Mesothelial cell of epicardium (in vitro differentiated cells): ENCODE measurements at regions not wholly inside any gene's neighbourhood (a gene's known extent, or its start where the extent isn't known, plus 50 kb on each side); places are given as distances from the start of the nearest gene placed in this dataset.

Experiments
- DNase-seq, 2 experiments: peaks; one replicate each; pipeline ENCODE4 v3.0.0; 2021; ENCODE audit warnings: low spot score in 2 of 2; ENCODE audit not compliant: unreplicated experiment in 2 of 2
- H3K27ac Mint-ChIP-seq: 2 replicates; pipeline ENCODE4 v1.8.0; 2021; ENCODE audit warnings: mixed read lengths
- H3K27me3 Mint-ChIP-seq: 2 replicates; pipeline ENCODE4 v1.8.0; 2021; ENCODE audit warnings: low read depth, mixed read lengths
- H3K36me3 Mint-ChIP-seq: 2 replicates; pipeline ENCODE4 v1.8.0; 2021; ENCODE audit warnings: mixed read lengths
- H3K4me1 Mint-ChIP-seq: 2 replicates; pipeline ENCODE4 v1.8.0; 2021; ENCODE audit warnings: mixed read lengths
- H3K4me3 Mint-ChIP-seq: 2 replicates; pipeline ENCODE4 v1.8.0; 2021; ENCODE audit warnings: mild to moderate bottlenecking, moderate library complexity, mixed read lengths
- H3K9me3 Mint-ChIP-seq: 2 replicates; pipeline ENCODE4 v1.8.0; 2021; ENCODE audit warnings: mixed read lengths
- TF ChIP-seq, protein P1 (sequence below): fragments of 200-600 bp; sonication (generic); IDR thresholded peaks from one replicate; pipeline ENCODE4 v1.5.0; 2021; ENCODE audit warnings: antibody characterized with exemption; ENCODE audit not compliant: unreplicated experiment

DNA sequence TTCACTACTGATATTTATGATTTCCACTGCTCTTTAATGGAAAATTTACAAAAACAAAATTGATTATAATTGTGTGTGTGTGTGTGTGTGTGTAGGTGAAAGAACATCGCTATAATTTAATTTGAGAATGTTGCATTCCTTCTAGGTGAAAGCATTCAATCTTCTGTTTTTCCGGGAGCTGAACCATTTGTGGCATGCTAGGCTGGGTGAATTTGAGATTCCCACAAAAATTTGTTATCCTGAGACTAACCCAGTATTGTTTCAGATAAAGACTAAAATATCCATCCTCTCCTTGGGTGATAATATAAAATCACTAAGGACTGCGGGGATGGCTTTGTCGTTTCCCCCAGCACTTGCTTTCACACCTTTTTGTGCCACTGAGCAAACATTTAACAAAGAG lies 911.2 kb upstream of the PIK3C3 start:
- Mint-ChIP-seq H3K4me3 (no peak overlapping the region), H3K27ac (no peak overlapping the region), H3K27me3 (no peaks in the 10 kb centered on the region), H3K36me3 (peaks cover 4% of the 10 kb centered on the region), H3K9me3 (peaks cover 12% of the 10 kb centered on the region), H3K4me1 (peaks cover 4% of the 10 kb centered on the region)
- DNase-seq = no peak
- TF ChIP-seq, protein P1, sequence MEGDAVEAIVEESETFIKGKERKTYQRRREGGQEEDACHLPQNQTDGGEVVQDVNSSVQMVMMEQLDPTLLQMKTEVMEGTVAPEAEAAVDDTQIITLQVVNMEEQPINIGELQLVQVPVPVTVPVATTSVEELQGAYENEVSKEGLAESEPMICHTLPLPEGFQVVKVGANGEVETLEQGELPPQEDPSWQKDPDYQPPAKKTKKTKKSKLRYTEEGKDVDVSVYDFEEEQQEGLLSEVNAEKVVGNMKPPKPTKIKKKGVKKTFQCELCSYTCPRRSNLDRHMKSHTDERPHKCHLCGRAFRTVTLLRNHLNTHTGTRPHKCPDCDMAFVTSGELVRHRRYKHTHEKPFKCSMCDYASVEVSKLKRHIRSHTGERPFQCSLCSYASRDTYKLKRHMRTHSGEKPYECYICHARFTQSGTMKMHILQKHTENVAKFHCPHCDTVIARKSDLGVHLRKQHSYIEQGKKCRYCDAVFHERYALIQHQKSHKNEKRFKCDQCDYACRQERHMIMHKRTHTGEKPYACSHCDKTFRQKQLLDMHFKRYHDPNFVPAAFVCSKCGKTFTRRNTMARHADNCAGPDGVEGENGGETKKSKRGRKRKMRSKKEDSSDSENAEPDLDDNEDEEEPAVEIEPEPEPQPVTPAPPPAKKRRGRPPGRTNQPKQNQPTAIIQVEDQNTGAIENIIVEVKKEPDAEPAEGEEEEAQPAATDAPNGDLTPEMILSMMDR = no peak

DNA sequence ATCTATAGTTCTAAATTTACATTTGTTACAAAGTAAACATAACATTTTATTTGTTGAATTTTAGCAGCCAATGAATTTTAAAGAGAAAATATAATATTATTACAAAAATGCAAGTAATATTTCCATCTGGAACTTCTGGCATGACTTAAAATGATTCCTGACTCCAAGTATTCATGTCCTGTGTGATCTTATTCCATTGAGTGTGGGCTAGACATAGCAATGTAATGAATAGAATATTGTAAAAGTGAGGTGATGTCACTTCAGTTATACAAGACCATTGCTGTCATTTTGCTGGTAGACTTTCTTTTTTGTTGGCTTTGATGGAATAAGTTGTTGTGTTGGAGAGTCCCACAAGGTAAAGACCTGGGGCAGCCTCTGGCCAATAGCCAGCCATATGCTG lies 912.2 kb upstream of the PIK3C3 start:
- Mint-ChIP-seq H3K4me1 (peaks cover 5% of the 10 kb centered on the region), H3K27me3 (no peaks in the 10 kb centered on the region), H3K27ac (no peak overlapping the region), H3K4me3 (no peak overlapping the region), H3K9me3 (peaks cover 12% of the 10 kb centered on the region), H3K36me3 (peaks cover 4% of the 10 kb centered on the region)
- DNase-seq = no peak
- TF ChIP-seq, protein P1 = no peak

DNA sequence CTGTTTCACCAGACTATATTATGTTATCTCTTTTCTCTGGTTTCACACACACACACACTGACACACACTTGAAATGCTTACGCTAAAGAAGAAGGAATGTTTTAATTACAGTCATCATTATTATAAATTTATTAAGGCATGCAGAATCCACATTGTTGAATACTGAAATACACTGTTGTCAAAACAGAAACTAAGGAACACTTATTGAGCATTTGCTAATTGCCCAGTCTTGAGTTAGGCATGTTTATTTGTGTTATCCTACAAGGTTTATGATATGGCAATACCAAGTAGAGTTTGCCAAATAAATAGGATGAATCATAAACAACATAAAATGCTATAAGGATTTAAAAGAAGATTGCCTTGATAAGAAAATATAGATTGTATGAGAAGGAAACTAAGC lies 917.0 kb upstream of the PIK3C3 start:
- Mint-ChIP-seq H3K27me3 (no peaks in the 10 kb centered on the region), H3K9me3 (peaks cover 12% of the 10 kb centered on the region), H3K4me1 (peaks cover 5% of the 10 kb centered on the region), H3K36me3 (peaks cover 4% of the 10 kb centered on the region), H3K4me3 (no peak overlapping the region), H3K27ac (no peak overlapping the region)
- TF ChIP-seq, protein P1 = no peak
- no peak for DNase-seq

DNA sequence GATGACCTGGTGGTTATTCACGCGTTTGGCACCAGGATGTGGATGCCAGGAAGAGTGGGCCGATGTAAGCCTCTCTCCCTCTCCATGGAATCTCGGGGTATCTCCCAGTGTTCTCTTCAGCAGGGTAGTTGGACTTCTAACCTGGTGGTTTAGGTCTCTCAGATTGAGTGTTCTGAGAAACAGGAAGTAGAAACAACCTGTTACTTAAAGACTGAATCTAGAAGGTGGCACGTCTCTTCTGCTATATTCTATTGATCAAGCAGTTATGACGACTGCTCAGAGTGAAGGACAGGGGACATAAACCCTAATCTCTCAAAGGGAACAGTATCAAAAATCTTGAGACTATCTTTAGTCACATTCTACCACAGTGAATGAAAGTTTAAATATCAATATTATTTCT lies 918.7 kb upstream of the PIK3C3 start:
- no peaks in the 10 kb centered on the region for H3K27me3 Mint-ChIP-seq
- H3K27ac Mint-ChIP-seq = no peak overlapping the region
- TF ChIP-seq, protein P1 = no peak
- H3K36me3 Mint-ChIP-seq = peaks cover 4% of the 10 kb centered on the region
- H3K4me1 Mint-ChIP-seq = peaks cover 5% of the 10 kb centered on the region
- peaks cover 8% of the 10 kb centered on the region for H3K9me3 Mint-ChIP-seq
- H3K4me3 Mint-ChIP-seq = no peak overlapping the region
- DNase-seq = no peak

DNA sequence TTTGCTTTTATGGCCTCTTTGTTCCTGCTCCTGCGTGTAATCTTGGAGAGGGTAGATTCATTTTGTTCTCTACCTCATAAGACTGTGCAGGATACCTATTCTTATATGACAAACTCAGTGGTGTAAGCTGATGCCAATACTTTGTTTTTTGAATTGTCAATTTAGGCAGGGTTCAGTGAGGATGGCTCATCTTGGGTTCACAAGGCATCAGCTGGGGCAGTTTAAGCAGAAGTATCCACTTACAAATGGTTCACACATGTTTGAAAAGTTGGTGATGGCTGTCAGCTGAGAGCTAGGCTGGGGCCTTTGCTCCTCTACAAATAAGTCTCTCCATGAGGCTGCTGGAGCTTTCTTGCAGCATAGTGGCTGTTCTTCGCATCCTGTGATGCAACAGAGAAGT lies 920.6 kb upstream of the PIK3C3 start:
- Mint-ChIP-seq H3K4me3 (no peak overlapping the region), H3K27ac (no peak overlapping the region), H3K36me3 (no peaks in the 10 kb centered on the region), H3K9me3 (no peaks in the 10 kb centered on the region), H3K4me1 (peaks cover 7% of the 10 kb centered on the region), H3K27me3 (no peaks in the 10 kb centered on the region)
- no peak for DNase-seq
- TF ChIP-seq, protein P1 = no peak

DNA sequence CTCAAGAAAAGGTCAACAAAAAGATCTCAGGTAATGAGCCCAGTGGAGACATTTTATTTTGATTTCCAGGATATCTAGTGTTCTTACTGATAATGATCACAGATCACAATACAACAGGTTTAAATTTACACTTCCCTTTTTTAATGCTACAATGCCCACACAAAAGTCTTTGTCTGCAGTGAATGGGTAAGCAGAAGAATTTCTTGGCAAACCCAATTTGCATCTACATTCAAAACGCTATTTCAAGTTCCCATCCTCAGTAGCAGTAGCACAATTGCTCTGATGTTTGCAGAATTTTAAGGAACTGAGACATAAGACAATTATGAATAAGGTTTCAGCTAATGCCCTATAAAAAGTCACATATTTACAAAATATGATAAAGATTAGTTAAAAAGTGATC lies 929.4 kb upstream of the PIK3C3 start:
- Mint-ChIP-seq H3K36me3 (no peaks in the 10 kb centered on the region), H3K27ac (no peak overlapping the region), H3K4me1 (peaks cover 13% of the 10 kb centered on the region), H3K27me3 (no peaks in the 10 kb centered on the region), H3K9me3 (no peaks in the 10 kb centered on the region), H3K4me3 (no peak overlapping the region)
- TF ChIP-seq, protein P1 = no peak
- DNase-seq = no peak
